WTC11 (cell line): ENCODE measurements at regions not wholly inside any gene's neighbourhood (a gene's known extent, or its start where the extent isn't known, plus 50 kb on each side); places are given as distances from the start of the nearest gene placed in this dataset.
"Not testable (repeated sequence)": the region's sequence is repeated elsewhere in the genome, so short reads cannot be mapped to it uniquely, and the experiment has no call there.

Source experiments
- ATAC-seq: fragments of 200-7000 bp; cut with Tn5 transposase; 2 replicates; pipeline ENCODE4 v1.10.0; 2021; ENCODE audit warnings: mild to moderate bottlenecking, moderate library complexity
- CTCF ChIA-PET: fragments of 300-600 bp; sonication (Branson Sonifier 250); formaldehyde crosslinking; loops from one replicate; lab custom pipeline; 2021; ENCODE audit warnings: antibody characterized with exemption; lab: Charles Lee
- POLR2A ChIA-PET: fragments of 350-600 bp; sonication (Branson Sonifier 250); formaldehyde crosslinking; loops from one replicate; lab custom pipeline; 2021; ENCODE audit warnings: antibody characterized with exemption; lab: Charles Lee
- DNase-seq: peaks from one replicate; pipeline ENCODE4 v3.0.0; 2021; ENCODE audit warnings: low spot score
- H3K27ac Mint-ChIP-seq: 2 replicates; pipeline ENCODE4 v1.8.0; 2021; ENCODE audit warnings: mixed read lengths
- H3K27me3 Mint-ChIP-seq: 2 replicates; pipeline ENCODE4 v1.8.0; 2021; ENCODE audit warnings: low read depth, mild to moderate bottlenecking, moderate library complexity, mixed read lengths
- H3K36me3 Mint-ChIP-seq: 2 replicates; pipeline ENCODE4 v1.8.0; 2021; ENCODE audit warnings: mixed read lengths
- H3K4me1 Mint-ChIP-seq: 2 replicates; pipeline ENCODE4 v1.8.0; 2022; ENCODE audit warnings: mixed read lengths
- H3K4me3 Mint-ChIP-seq: 2 replicates; pipeline ENCODE4 v1.8.0; 2021; ENCODE audit warnings: mild to moderate bottlenecking, moderate library complexity, mixed read lengths
- H3K9me3 Mint-ChIP-seq: 2 replicates; pipeline ENCODE4 v1.8.0; 2021; ENCODE audit warnings: mixed read lengths
- CBFB ChIP-seq: sonication (generic); formaldehyde crosslinking; IDR thresholded peaks from 2 replicates; pipeline ENCODE4 v1.8.1; 2022; ENCODE audit warnings: mild to moderate bottlenecking, low read depth, missing genetic modification reagents
- CREB1 ChIP-seq: sonication (generic); formaldehyde crosslinking; IDR thresholded peaks from 2 replicates; pipeline ENCODE4 v1.8.0; 2023; ENCODE audit warnings: mild to moderate bottlenecking, missing genetic modification reagents
- FOXK1 ChIP-seq: sonication (generic); formaldehyde crosslinking; IDR thresholded peaks from 2 replicates; pipeline ENCODE4 v1.8.0; 2022; ENCODE audit warnings: mild to moderate bottlenecking, moderate library complexity, missing genetic modification reagents
- GABPB1 ChIP-seq: sonication (generic); formaldehyde crosslinking; IDR thresholded peaks from 2 replicates; pipeline ENCODE4 v1.8.1; 2023; ENCODE audit warnings: mild to moderate bottlenecking, missing genetic modification reagents
- MLX ChIP-seq: sonication (generic); formaldehyde crosslinking; IDR thresholded peaks from 2 replicates; pipeline ENCODE4 v1.8.1; 2023; ENCODE audit warnings: mild to moderate bottlenecking, missing genetic modification reagents, moderate library complexity
- MXD4 ChIP-seq: fragments of 250-450 bp; sonication (Bioruptor Pico); IDR thresholded peaks from 2 replicates; pipeline ENCODE4 v1.8.0; 2021; ENCODE audit warnings: mild to moderate bottlenecking, moderate library complexity, borderline replicate concordance
- MYBL2 ChIP-seq: sonication (generic); formaldehyde crosslinking; IDR thresholded peaks from 2 replicates; pipeline ENCODE4 v1.8.1; 2023; ENCODE audit warnings: mild to moderate bottlenecking, moderate library complexity, missing genetic modification reagents
- PRDM15 ChIP-seq: sonication (generic); formaldehyde crosslinking; IDR thresholded peaks from 2 replicates; pipeline ENCODE4 v1.8.0; 2022; ENCODE audit warnings: missing genetic modification reagents
- STAT6 ChIP-seq: sonication (generic); formaldehyde crosslinking; conservative IDR thresholded peaks from 2 replicates; pipeline ENCODE4 v1.8.1; 2023; ENCODE audit warnings: mild to moderate bottlenecking, low read depth, missing genetic modification reagents, moderate library complexity
- TP53 ChIP-seq: sonication (generic); formaldehyde crosslinking; IDR thresholded peaks from 2 replicates; pipeline ENCODE4 v1.8.1; 2023; ENCODE audit warnings: mild to moderate bottlenecking, missing genetic modification reagents
- TF ChIP-seq, protein P1 (sequence below): sonication (generic); formaldehyde crosslinking; IDR thresholded peaks from 2 replicates; pipeline ENCODE4 v1.8.1; 2022; ENCODE audit warnings: missing genetic modification reagents, borderline replicate concordance
- TF ChIP-seq, protein P2 (sequence below): sonication (generic); formaldehyde crosslinking; IDR thresholded peaks from 2 replicates; pipeline ENCODE4 v1.8.0; 2022; ENCODE audit warnings: mild to moderate bottlenecking, missing genetic modification reagents
- TF ChIP-seq, protein P3 (sequence below): sonication (generic); formaldehyde crosslinking; IDR thresholded peaks from 2 replicates; pipeline ENCODE4 v1.8.0; 2022; ENCODE audit warnings: mild to moderate bottlenecking, missing genetic modification reagents

DNA sequence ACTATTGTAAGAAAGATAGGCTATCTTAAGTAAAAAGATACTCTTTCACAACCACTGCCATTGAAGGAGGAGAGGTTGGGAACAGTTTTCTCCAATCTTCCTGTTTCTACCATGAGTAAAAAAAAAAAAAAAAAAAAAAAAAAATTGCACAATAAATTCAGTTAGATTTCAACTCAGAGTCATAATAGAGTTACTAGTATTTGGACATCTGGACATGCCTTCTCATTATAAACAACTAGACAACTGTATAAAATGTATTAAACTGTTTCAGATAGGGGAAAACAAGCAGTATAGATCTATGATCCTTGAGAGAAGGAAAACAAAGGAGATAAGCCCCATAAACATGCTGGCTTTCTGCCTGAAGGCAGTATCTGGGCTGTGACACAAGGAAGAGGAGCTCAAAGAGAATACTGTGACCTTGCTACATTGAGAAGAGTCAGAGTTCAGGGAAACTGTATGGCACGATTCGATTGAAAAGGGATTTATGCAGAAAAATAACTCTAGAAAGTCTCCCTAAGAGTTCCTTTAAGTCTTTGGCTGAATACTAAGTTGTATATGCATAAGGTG is 249.2 kb upstream of the POU5F2 start:
- no peak overlapping the region for H3K4me3 Mint-ChIP-seq
- no peaks in the 10 kb centered on the region for H3K4me1 Mint-ChIP-seq
- ChIA-PET CTCF (no interaction called here), POLR2A (no interaction called here)
- DNase-seq (no peak), ATAC-seq (0 out of 2 replicates have a peak, but pooled peaks have one; percentile 26)
- H3K27ac Mint-ChIP-seq: no peak overlapping the region; the same call in 1 of the 2 replicates
- H3K36me3 Mint-ChIP-seq: peaks cover 8% of the 10 kb centered on the region
- peaks cover 8% of the 10 kb centered on the region for H3K9me3 Mint-ChIP-seq
- TF ChIP-seq, protein P1, sequence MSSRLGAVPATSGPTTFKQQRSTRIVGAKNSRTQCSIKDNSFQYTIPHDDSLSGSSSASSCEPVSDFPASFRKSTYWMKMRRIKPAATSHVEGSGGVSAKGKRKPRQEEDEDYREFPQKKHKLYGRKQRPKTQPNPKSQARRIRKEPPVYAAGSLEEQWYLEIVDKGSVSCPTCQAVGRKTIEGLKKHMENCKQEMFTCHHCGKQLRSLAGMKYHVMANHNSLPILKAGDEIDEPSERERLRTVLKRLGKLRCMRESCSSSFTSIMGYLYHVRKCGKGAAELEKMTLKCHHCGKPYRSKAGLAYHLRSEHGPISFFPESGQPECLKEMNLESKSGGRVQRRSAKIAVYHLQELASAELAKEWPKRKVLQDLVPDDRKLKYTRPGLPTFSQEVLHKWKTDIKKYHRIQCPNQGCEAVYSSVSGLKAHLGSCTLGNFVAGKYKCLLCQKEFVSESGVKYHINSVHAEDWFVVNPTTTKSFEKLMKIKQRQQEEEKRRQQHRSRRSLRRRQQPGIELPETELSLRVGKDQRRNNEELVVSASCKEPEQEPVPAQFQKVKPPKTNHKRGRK: no peak
- TF ChIP-seq MYBL2 (no peak), PRDM15 (CRISPR knock-in tag) (no peak), MXD4 (CRISPR knock-in tag) (no peak), CBFB (CRISPR knock-in tag) (no peak), CREB1 (CRISPR knock-in tag) (no peak), MLX (CRISPR knock-in tag) (no peak), TP53 (CRISPR knock-in tag) (no peak), GABPB1 (CRISPR knock-in tag) (no peak), FOXK1 (CRISPR knock-in tag) (no peak), STAT6 (CRISPR knock-in tag) (no peak)
- TF ChIP-seq, protein P2, sequence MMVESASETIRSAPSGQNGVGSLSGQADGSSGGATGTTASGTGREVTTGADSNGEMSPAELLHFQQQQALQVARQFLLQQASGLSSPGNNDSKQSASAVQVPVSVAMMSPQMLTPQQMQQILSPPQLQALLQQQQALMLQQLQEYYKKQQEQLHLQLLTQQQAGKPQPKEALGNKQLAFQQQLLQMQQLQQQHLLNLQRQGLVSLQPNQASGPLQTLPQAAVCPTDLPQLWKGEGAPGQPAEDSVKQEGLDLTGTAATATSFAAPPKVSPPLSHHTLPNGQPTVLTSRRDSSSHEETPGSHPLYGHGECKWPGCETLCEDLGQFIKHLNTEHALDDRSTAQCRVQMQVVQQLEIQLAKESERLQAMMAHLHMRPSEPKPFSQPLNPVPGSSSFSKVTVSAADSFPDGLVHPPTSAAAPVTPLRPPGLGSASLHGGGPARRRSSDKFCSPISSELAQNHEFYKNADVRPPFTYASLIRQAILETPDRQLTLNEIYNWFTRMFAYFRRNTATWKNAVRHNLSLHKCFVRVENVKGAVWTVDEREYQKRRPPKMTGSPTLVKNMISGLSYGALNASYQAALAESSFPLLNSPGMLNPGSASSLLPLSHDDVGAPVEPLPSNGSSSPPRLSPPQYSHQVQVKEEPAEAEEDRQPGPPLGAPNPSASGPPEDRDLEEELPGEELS (CRISPR knock-in tag): no peak
- TF ChIP-seq, protein P3, sequence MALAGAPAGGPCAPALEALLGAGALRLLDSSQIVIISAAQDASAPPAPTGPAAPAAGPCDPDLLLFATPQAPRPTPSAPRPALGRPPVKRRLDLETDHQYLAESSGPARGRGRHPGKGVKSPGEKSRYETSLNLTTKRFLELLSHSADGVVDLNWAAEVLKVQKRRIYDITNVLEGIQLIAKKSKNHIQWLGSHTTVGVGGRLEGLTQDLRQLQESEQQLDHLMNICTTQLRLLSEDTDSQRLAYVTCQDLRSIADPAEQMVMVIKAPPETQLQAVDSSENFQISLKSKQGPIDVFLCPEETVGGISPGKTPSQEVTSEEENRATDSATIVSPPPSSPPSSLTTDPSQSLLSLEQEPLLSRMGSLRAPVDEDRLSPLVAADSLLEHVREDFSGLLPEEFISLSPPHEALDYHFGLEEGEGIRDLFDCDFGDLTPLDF (CRISPR knock-in tag): no peak
- TF ChIP-seq, all 79 proteins: peak for 0
- no peaks in the 10 kb centered on the region for H3K27me3 Mint-ChIP-seq

DNA sequence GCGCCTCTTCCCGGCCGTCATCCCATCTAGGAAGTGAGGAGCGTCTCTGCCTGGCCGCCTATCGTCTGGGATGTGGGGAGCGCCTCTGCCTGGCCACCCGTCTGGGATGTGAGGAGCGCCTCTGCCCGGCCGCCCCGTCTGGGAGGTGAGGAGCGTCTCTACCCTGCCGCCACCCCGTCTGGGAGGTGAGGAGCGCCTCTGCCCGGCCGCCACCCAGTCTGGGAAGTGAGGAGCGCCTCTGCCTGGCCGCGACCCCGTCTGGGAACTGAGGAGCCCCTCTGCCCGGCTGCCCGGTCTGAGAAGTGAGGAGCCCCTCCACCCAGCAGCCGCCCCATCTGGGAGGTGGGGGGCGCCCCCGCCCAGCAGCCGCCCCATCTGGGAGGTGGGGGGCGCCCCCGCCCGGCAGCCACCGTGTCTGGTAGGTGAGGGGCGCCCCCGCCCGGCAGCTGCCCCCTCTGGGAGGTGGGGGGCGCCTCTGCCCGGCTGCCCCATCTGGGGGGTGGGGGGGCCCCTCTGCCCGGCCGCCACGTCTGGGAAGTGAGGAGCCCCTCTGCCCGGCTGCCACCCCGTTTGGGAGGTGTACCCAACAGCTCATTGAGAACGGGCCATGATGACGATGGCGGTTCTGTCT is 244.7 kb upstream of the POU5F2 start:
- H3K4me1 Mint-ChIP-seq, ATAC-seq, POLR2A ChIA-PET, H3K4me3 Mint-ChIP-seq, H3K27ac Mint-ChIP-seq, DNase-seq, H3K27me3 Mint-ChIP-seq: not testable (repeated sequence)
- Mint-ChIP-seq H3K9me3 (peaks cover 19% of the 10 kb centered on the region), H3K36me3 (peaks cover 16% of the 10 kb centered on the region)
- CTCF ChIA-PET: interaction anchor here (0.7 kb wide), 1 partner anchor 563 kb away, joined by 3 read pairs; no protein-coding TSS in a partner anchor
